ENCODE measurements at regions not wholly inside any gene's neighbourhood (a gene's known extent, or its start where the extent isn't known, plus 50 kb on each side); places are given as distances from the start of the nearest gene placed in this dataset.

DNA sequence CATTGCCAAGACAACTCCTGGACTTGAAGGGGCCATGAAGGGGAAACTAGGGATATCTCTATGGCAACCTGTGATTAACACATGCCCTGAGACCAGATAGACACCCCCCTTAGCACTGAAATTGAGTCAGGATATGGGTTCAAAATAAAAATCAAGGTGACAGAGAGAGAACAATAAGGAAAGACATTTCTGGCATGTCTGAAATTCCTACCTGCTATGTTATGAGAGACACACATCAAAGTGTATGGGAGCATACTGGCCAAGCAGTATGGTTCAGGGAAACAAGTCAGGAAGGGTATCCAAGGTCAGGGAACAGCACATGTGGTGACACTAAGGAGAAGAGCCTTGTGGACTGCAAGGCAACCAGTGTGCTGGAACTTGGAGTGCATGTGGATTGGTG, 388.7 kb downstream of the SHQ1 start:
- TF ChIP-seq, protein P1, sequence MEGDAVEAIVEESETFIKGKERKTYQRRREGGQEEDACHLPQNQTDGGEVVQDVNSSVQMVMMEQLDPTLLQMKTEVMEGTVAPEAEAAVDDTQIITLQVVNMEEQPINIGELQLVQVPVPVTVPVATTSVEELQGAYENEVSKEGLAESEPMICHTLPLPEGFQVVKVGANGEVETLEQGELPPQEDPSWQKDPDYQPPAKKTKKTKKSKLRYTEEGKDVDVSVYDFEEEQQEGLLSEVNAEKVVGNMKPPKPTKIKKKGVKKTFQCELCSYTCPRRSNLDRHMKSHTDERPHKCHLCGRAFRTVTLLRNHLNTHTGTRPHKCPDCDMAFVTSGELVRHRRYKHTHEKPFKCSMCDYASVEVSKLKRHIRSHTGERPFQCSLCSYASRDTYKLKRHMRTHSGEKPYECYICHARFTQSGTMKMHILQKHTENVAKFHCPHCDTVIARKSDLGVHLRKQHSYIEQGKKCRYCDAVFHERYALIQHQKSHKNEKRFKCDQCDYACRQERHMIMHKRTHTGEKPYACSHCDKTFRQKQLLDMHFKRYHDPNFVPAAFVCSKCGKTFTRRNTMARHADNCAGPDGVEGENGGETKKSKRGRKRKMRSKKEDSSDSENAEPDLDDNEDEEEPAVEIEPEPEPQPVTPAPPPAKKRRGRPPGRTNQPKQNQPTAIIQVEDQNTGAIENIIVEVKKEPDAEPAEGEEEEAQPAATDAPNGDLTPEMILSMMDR (conservative IDR thresholded peaks at IDR 0.05; ENCODE audit: low read depth in 2 of 2): no peak
- no peak for TF ChIP-seq POLR2AphosphoS5 (IDR thresholded peaks at IDR 0.05; ENCODE audit: low read depth)
- TF ChIP-seq STAT1 (IDR thresholded peaks at IDR 0.05; ENCODE audit: unreplicated experiment): no peak
- TF ChIP-seq, protein P2, sequence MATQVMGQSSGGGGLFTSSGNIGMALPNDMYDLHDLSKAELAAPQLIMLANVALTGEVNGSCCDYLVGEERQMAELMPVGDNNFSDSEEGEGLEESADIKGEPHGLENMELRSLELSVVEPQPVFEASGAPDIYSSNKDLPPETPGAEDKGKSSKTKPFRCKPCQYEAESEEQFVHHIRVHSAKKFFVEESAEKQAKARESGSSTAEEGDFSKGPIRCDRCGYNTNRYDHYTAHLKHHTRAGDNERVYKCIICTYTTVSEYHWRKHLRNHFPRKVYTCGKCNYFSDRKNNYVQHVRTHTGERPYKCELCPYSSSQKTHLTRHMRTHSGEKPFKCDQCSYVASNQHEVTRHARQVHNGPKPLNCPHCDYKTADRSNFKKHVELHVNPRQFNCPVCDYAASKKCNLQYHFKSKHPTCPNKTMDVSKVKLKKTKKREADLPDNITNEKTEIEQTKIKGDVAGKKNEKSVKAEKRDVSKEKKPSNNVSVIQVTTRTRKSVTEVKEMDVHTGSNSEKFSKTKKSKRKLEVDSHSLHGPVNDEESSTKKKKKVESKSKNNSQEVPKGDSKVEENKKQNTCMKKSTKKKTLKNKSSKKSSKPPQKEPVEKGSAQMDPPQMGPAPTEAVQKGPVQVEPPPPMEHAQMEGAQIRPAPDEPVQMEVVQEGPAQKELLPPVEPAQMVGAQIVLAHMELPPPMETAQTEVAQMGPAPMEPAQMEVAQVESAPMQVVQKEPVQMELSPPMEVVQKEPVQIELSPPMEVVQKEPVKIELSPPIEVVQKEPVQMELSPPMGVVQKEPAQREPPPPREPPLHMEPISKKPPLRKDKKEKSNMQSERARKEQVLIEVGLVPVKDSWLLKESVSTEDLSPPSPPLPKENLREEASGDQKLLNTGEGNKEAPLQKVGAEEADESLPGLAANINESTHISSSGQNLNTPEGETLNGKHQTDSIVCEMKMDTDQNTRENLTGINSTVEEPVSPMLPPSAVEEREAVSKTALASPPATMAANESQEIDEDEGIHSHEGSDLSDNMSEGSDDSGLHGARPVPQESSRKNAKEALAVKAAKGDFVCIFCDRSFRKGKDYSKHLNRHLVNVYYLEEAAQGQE (IDR thresholded peaks at IDR 0.05; ENCODE audit: unreplicated experiment): no peak
- TF ChIP-seq EZH2 (IDR thresholded peaks at IDR 0.05; ENCODE audit: low read depth, unreplicated experiment): no peak
- no peak for TF ChIP-seq EZH2phosphoT487 (IDR thresholded peaks at IDR 0.05; ENCODE audit: unreplicated experiment)
- TF ChIP-seq ZNF331 (CRISPR knock-in tag; IDR thresholded peaks at IDR 0.05; ENCODE audit: low read depth): no peak
- TF ChIP-seq CREB1 (CRISPR knock-in tag; IDR thresholded peaks at IDR 0.05; ENCODE audit: low read depth): no peak
- TF ChIP-seq, protein P3, sequence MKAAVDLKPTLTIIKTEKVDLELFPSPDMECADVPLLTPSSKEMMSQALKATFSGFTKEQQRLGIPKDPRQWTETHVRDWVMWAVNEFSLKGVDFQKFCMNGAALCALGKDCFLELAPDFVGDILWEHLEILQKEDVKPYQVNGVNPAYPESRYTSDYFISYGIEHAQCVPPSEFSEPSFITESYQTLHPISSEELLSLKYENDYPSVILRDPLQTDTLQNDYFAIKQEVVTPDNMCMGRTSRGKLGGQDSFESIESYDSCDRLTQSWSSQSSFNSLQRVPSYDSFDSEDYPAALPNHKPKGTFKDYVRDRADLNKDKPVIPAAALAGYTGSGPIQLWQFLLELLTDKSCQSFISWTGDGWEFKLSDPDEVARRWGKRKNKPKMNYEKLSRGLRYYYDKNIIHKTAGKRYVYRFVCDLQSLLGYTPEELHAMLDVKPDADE (IDR thresholded peaks at IDR 0.05): no peak
- TF ChIP-seq JUNB (IDR thresholded peaks at IDR 0.05; ENCODE audit: unreplicated experiment): no peak
